ENCODE measurements at regions not wholly inside any gene's neighbourhood (a gene's known extent, or its start where the extent isn't known, plus 50 kb on each side); places are given as distances from the start of the nearest gene placed in this dataset.

DNA sequence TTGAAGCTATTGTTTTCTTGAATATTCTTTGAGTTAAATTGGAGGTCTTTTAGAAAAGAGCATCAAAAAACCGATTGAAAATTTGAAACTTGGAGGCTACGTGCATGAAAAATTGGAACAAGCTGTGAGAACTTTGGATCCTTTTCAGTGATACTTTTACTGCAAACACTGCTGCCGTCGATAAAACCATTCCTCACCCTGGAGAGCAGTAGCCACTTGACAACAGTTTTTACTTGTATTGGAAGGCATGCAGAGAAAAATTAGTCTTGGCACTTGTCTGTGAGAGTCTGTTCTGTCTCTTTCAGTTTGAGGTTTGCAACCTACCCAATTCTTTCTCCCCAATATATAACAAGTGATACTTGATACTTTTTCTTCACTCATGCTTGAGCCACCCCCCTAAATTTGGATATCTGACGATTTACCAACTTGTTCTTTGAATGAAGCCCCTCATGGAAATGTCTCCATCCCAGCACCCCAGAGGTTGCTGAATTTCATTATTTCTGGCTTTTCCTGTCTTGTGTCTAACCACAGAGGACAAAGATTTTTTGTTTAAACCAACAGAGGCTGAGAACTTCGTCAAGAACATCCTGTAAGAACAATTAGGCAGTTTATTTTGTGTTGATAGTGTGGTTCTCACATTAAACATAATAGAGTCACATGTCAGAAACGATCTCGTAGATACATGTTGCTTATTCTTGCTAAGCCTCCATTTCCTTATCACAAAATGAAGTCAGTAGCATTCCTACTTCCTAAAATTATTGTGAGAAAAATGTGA lies 307.3 kb upstream of the PLSCR5 start:
- DNase-seq (ENCODE audit: low read depth), result peak; percentile 2

DNA sequence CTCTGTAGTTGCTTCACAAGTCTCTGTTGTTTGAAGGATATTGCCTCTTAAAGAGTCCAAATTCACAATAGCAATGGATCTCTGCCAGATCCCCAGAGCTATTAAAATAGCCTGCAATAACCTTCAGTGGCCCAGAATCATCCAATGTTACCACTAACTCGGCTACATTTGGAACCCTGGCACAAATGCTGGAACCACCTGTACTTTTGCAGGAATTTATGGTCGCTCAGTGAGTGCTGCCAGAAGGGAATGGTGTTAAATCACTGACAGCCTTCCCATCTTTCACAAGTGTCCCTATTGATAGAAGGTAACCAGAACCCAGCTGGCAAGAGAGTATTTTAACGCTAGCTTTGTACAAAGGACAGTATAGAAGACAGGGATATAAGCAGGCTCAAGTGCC lies 298.8 kb upstream of the PLSCR5 start:
- no peak for DNase-seq (ENCODE audit: low read depth)

DNA sequence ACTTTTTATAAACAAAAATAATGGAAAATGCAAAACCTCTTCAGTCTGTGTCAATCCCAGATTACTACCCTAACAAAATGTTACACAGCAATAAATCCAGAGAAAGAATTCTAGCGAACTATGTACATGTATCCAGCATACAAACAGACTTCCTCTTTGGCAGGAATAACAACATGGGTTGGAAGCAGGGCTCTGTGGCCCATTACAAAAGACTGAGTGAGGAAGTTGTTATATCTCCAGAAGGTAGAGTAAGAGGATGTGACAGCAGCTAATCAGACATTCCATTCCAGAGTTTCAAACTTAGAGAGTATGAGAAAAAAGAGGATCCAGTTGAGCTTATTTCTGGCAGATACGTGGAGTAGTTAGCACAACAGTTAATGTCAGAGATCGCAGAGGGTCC lies 294.0 kb upstream of the PLSCR5 start:
- DNase-seq (ENCODE audit: low read depth), result no peak

- DNase-seq (ENCODE audit: low read depth), result no peak
Observed at GRCh38 chr3:146896711-146897110, 291.6 kb upstream of the PLSCR5 start.

- peak; percentile 75 for DNase-seq (ENCODE audit: low read depth)
Observed at GRCh38 chr3:146895026-146895749, 290.0 kb upstream of the PLSCR5 start.

DNA sequence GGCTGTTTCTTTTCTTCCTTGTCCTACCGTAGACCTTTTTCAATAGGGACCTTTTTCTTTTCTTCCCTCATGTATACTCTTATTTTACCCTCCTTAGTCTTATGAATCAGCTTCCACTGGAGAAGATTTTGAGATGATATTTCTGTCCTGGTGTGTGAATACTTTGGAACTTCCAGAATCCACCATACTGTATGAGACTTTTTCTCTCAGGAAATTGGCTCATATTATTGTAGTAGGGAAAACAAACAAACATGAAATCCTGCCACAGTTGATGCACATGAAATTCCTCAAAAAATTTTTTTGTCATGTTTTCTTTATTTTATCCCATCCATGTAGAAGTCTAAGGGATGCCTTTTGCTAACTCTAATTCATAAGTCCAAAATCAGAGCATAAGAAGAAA lies 289.3 kb upstream of the PLSCR5 start:
- no peak for DNase-seq (ENCODE audit: low read depth)

DNA sequence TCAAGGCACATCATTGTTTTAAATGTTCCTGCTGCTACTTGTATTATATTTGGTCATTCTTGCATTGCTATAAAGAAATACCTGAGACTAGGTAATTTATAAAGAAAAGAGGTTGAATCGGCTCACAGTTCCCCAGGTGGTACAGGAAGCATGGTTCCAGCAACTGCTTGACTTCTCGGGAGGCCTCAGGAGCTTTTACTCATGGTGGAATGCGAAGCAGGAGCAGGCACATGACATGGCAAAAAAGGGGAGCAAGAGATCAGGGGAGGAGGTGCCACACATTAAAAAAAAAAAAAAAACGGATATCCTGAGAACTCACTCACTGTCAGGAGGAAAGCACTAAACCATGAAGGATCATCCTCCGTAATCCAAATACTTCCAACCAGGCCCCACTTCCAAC lies 286.9 kb upstream of the PLSCR5 start:
- DNase-seq (ENCODE audit: low read depth), result no peak

DNA sequence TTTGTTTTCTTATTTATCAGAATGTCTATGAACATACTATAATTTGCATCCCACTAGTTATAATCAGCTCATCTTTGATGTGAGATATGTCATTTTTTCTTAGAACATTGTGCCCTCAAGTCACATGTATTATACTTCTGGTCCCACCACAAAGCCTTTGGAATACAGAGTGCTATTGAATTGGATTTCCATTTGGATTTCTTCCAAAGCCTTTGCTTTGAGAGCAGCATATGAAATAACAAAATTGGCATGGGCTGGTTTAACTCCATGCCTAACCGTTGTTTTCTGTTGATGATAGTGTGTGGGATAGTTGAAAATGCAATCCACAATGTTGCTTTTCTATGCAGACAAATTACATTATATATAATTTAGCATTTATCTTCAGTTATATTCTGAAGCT lies 284.5 kb upstream of the PLSCR5 start:
- DNase-seq (ENCODE audit: low read depth), result no peak

DNA sequence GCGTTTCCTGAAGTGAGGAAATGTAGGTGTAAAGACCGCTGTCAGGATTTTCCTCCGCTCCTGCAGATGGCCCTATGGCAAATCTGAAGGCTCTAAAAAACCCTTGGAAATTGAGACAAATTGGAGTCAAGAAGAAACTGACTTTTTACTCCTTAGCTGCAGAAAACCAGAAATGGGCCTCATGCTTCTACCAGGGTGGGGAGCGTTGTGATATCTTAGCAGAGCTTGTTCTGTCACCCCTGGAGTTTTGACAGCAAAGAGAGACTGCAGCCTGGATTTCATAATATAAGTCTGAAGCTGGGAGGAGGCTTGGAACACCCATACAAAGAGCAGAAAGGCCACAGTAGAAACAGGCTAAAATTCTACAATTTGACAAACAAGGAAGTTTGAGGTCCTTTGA lies 283.0 kb upstream of the PLSCR5 start:
- no peak for DNase-seq (ENCODE audit: low read depth)

DNA sequence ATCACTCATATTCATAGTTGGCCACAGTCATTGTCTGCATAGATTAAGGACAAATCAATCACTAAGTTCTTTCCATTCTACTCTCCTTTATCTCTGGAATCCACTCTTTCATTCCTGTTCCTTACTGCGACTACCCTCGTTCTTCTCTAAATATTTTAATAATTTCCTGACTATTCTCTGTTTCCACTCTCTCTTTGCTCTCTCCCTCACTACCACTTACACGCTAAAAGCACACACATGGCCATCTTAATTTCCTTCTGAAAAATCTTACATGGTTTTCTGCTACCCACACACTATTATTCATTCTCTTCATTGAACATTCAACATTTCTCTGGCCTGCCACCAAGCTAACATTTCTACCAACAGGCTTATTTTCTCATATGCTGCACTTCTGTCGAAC lies 279.6 kb upstream of the PLSCR5 start:
- no peak for DNase-seq (ENCODE audit: low read depth)

DNA sequence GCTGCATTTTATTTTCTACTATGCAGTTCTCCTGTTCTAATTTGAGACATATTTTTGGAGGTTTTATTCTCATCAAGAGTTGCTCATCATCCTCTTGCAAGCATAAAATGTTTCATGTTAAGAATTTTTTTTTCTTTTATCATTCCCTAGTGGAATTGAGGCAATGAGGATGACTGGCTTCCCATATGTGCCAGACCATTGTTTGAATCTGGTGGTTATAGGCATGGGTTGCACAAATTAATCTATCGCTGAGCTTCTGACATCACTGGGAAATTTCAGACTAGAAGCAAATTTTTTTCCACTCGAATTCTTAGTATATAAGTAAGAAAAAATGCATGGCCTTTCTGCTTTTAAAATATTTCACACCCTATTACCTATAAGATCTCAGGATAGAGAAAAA lies 279.1 kb upstream of the PLSCR5 start:
- DNase-seq (ENCODE audit: low read depth), result no peak

- DNase-seq (ENCODE audit: low read depth), result no peak
Observed at GRCh38 chr3:146883288-146883687, 278.1 kb upstream of the PLSCR5 start.

GRCh38 chr3:146881966-146882760 lies 277.0 kb upstream of the PLSCR5 start:
- no peak for DNase-seq (ENCODE audit: low read depth)

GRCh38 chr3:146881356-146881755 lies 276.2 kb upstream of the PLSCR5 start:
- no peak for DNase-seq (ENCODE audit: low read depth)

- no peak for DNase-seq (ENCODE audit: low read depth)
Observed at GRCh38 chr3:146873748-146874147, 268.6 kb upstream of the PLSCR5 start.

- no peak for DNase-seq (ENCODE audit: low read depth)
Observed at GRCh38 chr3:146865175-146865755, 260.1 kb upstream of the PLSCR5 start.

DNA sequence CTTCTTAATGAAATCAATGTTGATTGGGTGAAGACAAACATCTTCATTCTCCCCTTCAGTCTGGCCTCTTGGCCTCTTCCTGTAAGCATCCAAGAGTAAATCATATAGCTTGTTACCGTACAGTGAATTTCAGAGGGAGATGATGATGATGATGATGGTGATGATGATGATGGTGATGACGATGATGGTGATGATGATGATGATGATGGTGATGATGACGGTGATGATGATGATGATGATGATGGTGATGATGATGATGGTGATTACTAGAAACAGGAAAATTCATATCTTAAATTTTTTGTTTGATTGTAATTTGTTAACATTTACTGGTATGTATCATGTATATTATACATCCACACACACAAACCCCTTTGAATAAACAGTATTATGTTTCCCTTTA lies 256.1 kb upstream of the PLSCR5 start:
- no peak for DNase-seq (ENCODE audit: low read depth)

DNA sequence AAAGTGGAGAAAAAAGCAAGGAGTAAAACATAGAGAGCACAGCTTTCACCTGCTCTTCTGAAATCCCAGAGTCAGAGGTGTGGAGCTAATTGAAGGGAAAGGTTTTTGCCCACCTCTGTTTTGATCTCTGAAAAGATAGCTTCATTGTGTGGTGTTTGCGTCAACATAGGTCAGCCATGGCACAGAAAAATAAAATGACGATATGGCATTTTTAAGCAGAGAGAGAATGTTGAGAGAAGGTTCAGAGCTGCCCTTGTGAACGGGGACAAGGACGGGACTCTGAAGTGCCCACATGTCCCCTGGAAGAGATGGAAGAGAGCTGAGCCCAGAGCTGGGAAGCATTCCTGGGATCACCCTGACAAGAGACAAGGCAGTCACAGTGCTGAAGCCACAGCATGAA lies 249.4 kb upstream of the PLSCR5 start:
- no peak for DNase-seq (ENCODE audit: low read depth)

DNA sequence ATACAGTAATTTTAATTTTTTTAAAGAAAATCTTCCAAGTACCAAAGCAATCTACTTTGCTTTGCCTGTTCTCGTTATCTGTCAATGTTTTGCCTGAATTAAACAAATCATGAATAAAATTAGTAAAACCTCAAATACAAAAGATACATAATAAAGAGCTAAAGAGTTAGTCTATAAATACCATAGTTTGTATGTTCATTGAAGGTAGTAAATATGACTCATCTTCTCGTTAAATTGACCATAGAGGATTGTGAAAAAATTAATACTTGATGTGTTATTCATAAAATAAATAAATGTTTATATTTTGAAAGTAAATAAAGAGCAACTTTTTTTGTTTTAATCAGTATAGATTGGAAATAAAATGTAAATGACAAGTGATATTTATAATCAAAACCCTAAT lies 246.5 kb upstream of the PLSCR5 start:
- DNase-seq (ENCODE audit: low read depth), result no peak

- DNase-seq (ENCODE audit: low read depth), result no peak
Observed at GRCh38 chr3:146845361-146845760, 240.2 kb upstream of the PLSCR5 start.

GRCh38 chr3:146843476-146843875 lies 238.3 kb upstream of the PLSCR5 start:
- no peak for DNase-seq (ENCODE audit: low read depth)

DNA sequence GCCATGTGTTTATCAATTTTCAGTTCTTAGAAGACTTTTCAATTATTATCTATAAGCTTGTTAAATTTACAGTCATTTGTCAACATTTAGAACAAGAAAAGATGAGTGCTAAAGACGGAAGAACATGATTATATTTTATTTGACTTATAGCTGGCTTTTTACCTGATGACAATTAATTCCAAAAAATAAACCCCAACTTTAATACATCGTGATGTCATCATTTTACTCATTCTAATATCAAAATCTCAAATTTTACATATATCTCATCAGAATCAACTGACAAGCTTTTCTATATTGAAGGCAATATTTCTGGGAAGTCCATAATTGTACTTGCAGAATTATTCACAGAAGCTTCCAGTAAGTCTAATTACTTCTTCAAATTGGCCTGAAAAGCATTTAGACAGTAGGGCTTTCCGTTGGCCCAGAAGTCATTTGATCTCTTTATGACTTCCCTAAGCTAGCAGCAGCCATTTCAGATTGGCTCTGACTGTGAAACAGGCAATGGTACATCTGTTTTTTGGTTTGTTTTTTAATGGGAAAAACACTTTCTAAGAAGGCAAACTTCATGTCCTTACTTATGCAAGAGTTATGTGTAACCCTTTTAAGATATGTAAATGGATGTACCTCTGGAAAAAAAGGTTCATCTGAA lies 234.7 kb upstream of the PLSCR5 start:
- DNase-seq (ENCODE audit: low read depth), result peak; percentile 41
